ENCODE measurements at regions not wholly inside any gene's neighbourhood (a gene's known extent, or its start where the extent isn't known, plus 50 kb on each side); places are given as distances from the start of the nearest gene placed in this dataset.

GRCh38 chr4:151563194-151563593 is 154.2 kb downstream of the FHIP1A start:
- TF ChIP-seq CTCF (IDR thresholded peaks at IDR 0.05; ENCODE audit: insufficient read depth, low read depth, low read length) = no peak
- POLR2A ChIA-PET = interaction anchor here (0.6 kb wide), 1 partner anchor 70 kb away, joined by 4 read pairs; no protein-coding TSS in a partner anchor
- H3K27me3 ChIP-seq (ENCODE audit: control insufficient read depth, insufficient read depth, low read length) = no peaks in the 10 kb centered on the region
- no peak overlapping the region for H3K4me3 ChIP-seq (ENCODE audit: low read depth, low read length)
- CTCF ChIA-PET = interaction anchor here (0.8 to 1.2 kb wide), 2 partner anchors 8 to 41 kb away, joined by 3 to 4 read pairs; no protein-coding TSS in a partner anchor
- H3K36me3 ChIP-seq (ENCODE audit: control insufficient read depth, insufficient read depth, low read length) = no peaks in the 10 kb centered on the region
- no peak for DNase-seq (ENCODE audit: low read depth)

- ChIA-PET CTCF (interaction anchor here (0.6 to 1.3 kb wide), 3 partner anchors 9 to 42 kb away, joined by 3 to 4 read pairs (median 3); no protein-coding TSS in a partner anchor), POLR2A (no interaction called here)
- Histone ChIP-seq H3K36me3 (ENCODE audit: control insufficient read depth, insufficient read depth, low read length) (no peaks in the 10 kb centered on the region), H3K27me3 (ENCODE audit: control insufficient read depth, insufficient read depth, low read length) (no peaks in the 10 kb centered on the region), H3K4me3 (ENCODE audit: low read depth, low read length) (no peak overlapping the region)
- no peak for TF ChIP-seq CTCF (IDR thresholded peaks at IDR 0.05; ENCODE audit: insufficient read depth, low read depth, low read length)
- no peak for DNase-seq (ENCODE audit: low read depth)
Measured at GRCh38 chr4:151564321-151564720, 155.3 kb downstream of the FHIP1A start.

GRCh38 chr4:151565583-151565982 is 156.6 kb downstream of the FHIP1A start:
- ChIA-PET POLR2A (no interaction called here), CTCF (no interaction called here)
- Histone ChIP-seq H3K4me3 (ENCODE audit: low read depth, low read length) (no peak overlapping the region), H3K36me3 (ENCODE audit: control insufficient read depth, insufficient read depth, low read length) (no peaks in the 10 kb centered on the region), H3K27me3 (ENCODE audit: control insufficient read depth, insufficient read depth, low read length) (no peaks in the 10 kb centered on the region)
- no peak for TF ChIP-seq CTCF (IDR thresholded peaks at IDR 0.05; ENCODE audit: insufficient read depth, low read depth, low read length)
- no peak for DNase-seq (ENCODE audit: low read depth)

- no peak for TF ChIP-seq CTCF (IDR thresholded peaks at IDR 0.05; ENCODE audit: insufficient read depth, low read depth, low read length)
- no peak for DNase-seq (ENCODE audit: low read depth)
- POLR2A ChIA-PET = no interaction called here
- CTCF ChIA-PET = no interaction called here
- no peaks in the 10 kb centered on the region for H3K36me3 ChIP-seq (ENCODE audit: control insufficient read depth, insufficient read depth, low read length)
- H3K27me3 ChIP-seq (ENCODE audit: control insufficient read depth, insufficient read depth, low read length) = no peaks in the 10 kb centered on the region
- H3K4me3 ChIP-seq (ENCODE audit: low read depth, low read length) = no peak overlapping the region
Measured at GRCh38 chr4:151566053-151566452, 157.1 kb downstream of the FHIP1A start.

GRCh38 chr4:151567056-151567455 is 158.1 kb downstream of the FHIP1A start:
- Histone ChIP-seq H3K27me3 (ENCODE audit: control insufficient read depth, insufficient read depth, low read length) (no peaks in the 10 kb centered on the region), H3K36me3 (ENCODE audit: control insufficient read depth, insufficient read depth, low read length) (no peaks in the 10 kb centered on the region), H3K4me3 (ENCODE audit: low read depth, low read length) (no peak overlapping the region)
- ChIA-PET POLR2A (no interaction called here), CTCF (interaction anchor here (1.4 kb wide), 1 partner anchor 11 kb away, joined by 4 read pairs; no protein-coding TSS in a partner anchor)
- TF ChIP-seq CTCF (IDR thresholded peaks at IDR 0.05; ENCODE audit: insufficient read depth, low read depth, low read length) = no peak
- DNase-seq (ENCODE audit: low read depth) = no peak
